NCI-H345 treated with DMSO at 0.1 percent for 48 hours (cell line): ENCODE measurements at regions not wholly inside any gene's neighbourhood (a gene's known extent, or its start where the extent isn't known, plus 50 kb on each side); places are given as distances from the start of the nearest gene placed in this dataset.

Experiments used
- DNase-seq: peaks from one replicate; lab custom pipeline; 2025; ENCODE audit not compliant: unreplicated experiment; lab: John Stamatoyannopoulos, UW

GRCh38 chr2:155695505-155695904 lies 637.0 kb downstream of the NR4A2 start:
- no peak for DNase-seq

- no peak for DNase-seq
Observed at GRCh38 chr2:155692856-155693255, 639.7 kb downstream of the NR4A2 start.

- no peak for DNase-seq
Observed at GRCh38 chr2:155692106-155692505, 640.4 kb downstream of the NR4A2 start.

- DNase-seq = no peak
Observed at GRCh38 chr2:155690785-155691184, 641.7 kb downstream of the NR4A2 start.

GRCh38 chr2:155689791-155690190 lies 642.7 kb downstream of the NR4A2 start:
- no peak for DNase-seq

- no peak for DNase-seq
Observed at GRCh38 chr2:155687181-155687580, 645.3 kb downstream of the NR4A2 start.

- DNase-seq = no peak
Observed at GRCh38 chr2:155679647-155680046, 652.9 kb downstream of the NR4A2 start.

- DNase-seq = no peak
Observed at GRCh38 chr2:155675920-155676319, 656.6 kb downstream of the NR4A2 start.

GRCh38 chr2:155665704-155666103 lies 666.8 kb downstream of the NR4A2 start:
- DNase-seq = no peak

- no peak for DNase-seq
Observed at GRCh38 chr2:155663265-155663664, 669.3 kb downstream of the NR4A2 start.

GRCh38 chr2:155662224-155662623 lies 670.3 kb downstream of the NR4A2 start:
- DNase-seq = no peak

GRCh38 chr2:155653176-155653575 lies 679.3 kb downstream of the NR4A2 start:
- DNase-seq = no peak

GRCh38 chr2:155651851-155652250 lies 680.7 kb downstream of the NR4A2 start:
- no peak for DNase-seq

GRCh38 chr2:155645791-155646190 lies 686.7 kb downstream of the NR4A2 start:
- DNase-seq = no peak

- DNase-seq = no peak
Observed at GRCh38 chr2:155643056-155643775, 689.3 kb downstream of the NR4A2 start.

GRCh38 chr2:155633887-155634570 lies 698.5 kb downstream of the NR4A2 start:
- DNase-seq = no peak

- no peak for DNase-seq
Observed at GRCh38 chr2:155633060-155633839, 699.3 kb downstream of the NR4A2 start.

GRCh38 chr2:155630760-155631159 lies 701.8 kb downstream of the NR4A2 start:
- no peak for DNase-seq

- no peak for DNase-seq
Observed at GRCh38 chr2:155622443-155622842, 710.1 kb downstream of the NR4A2 start.

- DNase-seq = no peak
Observed at GRCh38 chr2:155600914-155601760, 731.4 kb downstream of the NR4A2 start.

GRCh38 chr2:155600296-155600695 lies 732.2 kb downstream of the NR4A2 start:
- DNase-seq = no peak
